Panc1 (cell line): ENCODE measurements at regions not wholly inside any gene's neighbourhood (a gene's known extent, or its start where the extent isn't known, plus 50 kb on each side); places are given as distances from the start of the nearest gene placed in this dataset.

Experiments
- ATAC-seq: fragments of 200-7000 bp; cut with Tn5 transposase; 2 replicates; pipeline ENCODE4 v1.9.1; 2020; ENCODE audit warnings: mild to moderate bottlenecking, moderate library complexity
- BruUV-seq: library from RNA; stranded (reverse); fragments of 400-500 nt; replicated peaks from 2 replicates; lab custom pipeline; 2021; lab: Mats Ljungman, UMichigan
- CTCF ChIA-PET: fragments of 300-600 bp; sonication (Branson Sonifier 250); formaldehyde crosslinking; loops from one replicate; lab custom pipeline; 2022; ENCODE audit warnings: antibody characterized with exemption; lab: Charles Lee
- POLR2A ChIA-PET: fragments of 300-600 bp; sonication (Branson Sonifier 250); formaldehyde crosslinking; loops from one replicate; lab custom pipeline; 2022; ENCODE audit warnings: antibody characterized with exemption; lab: Charles Lee
- DNase-seq: peaks from one replicate; pipeline ENCODE4 v3.0.0-alpha.2; 2010; ENCODE audit warnings: low read depth, low spot score
- H3K27ac ChIP-seq: 2 replicates; pipeline ENCODE4 v1.5.1; 2011; ENCODE audit warnings: mild to moderate bottlenecking, low read length, inconsistent platforms
- H3K27me3 ChIP-seq: fragments of 200-500 bp; sonication (Bioruptor generic); 2 replicates; pipeline ENCODE4 v1.6.0; 2014; ENCODE audit warnings: low read length, inconsistent platforms; ENCODE audit not compliant: control insufficient read depth, insufficient read depth
- H3K36me3 ChIP-seq: fragments of 200-500 bp; sonication (Bioruptor generic); 2 replicates; pipeline ENCODE4 v1.5.1; 2014; ENCODE audit warnings: inconsistent platforms, mild to moderate bottlenecking, low read length, moderate library complexity; ENCODE audit not compliant: control insufficient read depth, insufficient read depth
- H3K4me1 ChIP-seq: 2 replicates; pipeline ENCODE4 v1.5.1; 2011; ENCODE audit warnings: inconsistent platforms, mild to moderate bottlenecking, low read length, moderate library complexity; ENCODE audit not compliant: control insufficient read depth, insufficient read depth
- H3K4me3 ChIP-seq, 2 experiments: 2 replicates each; pipeline ENCODE4 v1.5.1; 2011 to 2012; ENCODE audit warnings: low read depth in 2 of 2, low read length in 2 of 2, mild to moderate bottlenecking in 2 of 2, inconsistent platforms in 1 of 2, moderate library complexity in 1 of 2
- H3K9me3 ChIP-seq: fragments of 200-500 bp; sonication (Bioruptor generic); 2 replicates; pipeline ENCODE4 v1.5.1; 2014; ENCODE audit warnings: low read depth, mild to moderate bottlenecking, inconsistent platforms, low read length, moderate library complexity; ENCODE audit not compliant: control insufficient read depth, insufficient read depth
- CTCF ChIP-seq: fragments of 450-650 bp; IDR thresholded peaks from 2 replicates; pipeline ENCODE4 v1.5.1; 2017; ENCODE audit warnings: mild to moderate bottlenecking
- POLR2AphosphoS5 ChIP-seq: IDR thresholded peaks from 2 replicates; pipeline ENCODE4 v1.6.1; 2012; ENCODE audit warnings: mild to moderate bottlenecking, low read depth, low read length, moderate library complexity
- REST ChIP-seq, 2 experiments: IDR thresholded peaks; 2 replicates each; pipeline ENCODE4 v1.6.1; 2011 to 2012; ENCODE audit warnings: low read depth in 2 of 2, control low read depth in 1 of 2, low read length in 1 of 2, mild to moderate bottlenecking in 1 of 2, moderate library complexity in 1 of 2; ENCODE audit not compliant: insufficient read depth in 1 of 2
- SIN3A ChIP-seq: IDR thresholded peaks from 2 replicates; pipeline ENCODE4 v1.6.1; 2012; ENCODE audit warnings: low read depth, mild to moderate bottlenecking, low read length, moderate library complexity, borderline replicate concordance; ENCODE audit not compliant: insufficient read depth
- TCF7L2 ChIP-seq: IDR thresholded peaks from 2 replicates; pipeline ENCODE4 v1.6.1; 2011; ENCODE audit warnings: mild to moderate bottlenecking, low read depth, low read length, inconsistent platforms
- in situ Hi-C: cut with HindIII; loops from 2 replicates; pipeline ENCODE4 v1.10.0; 2016; ENCODE audit warnings: low sequenced_read_pairs, low pct_unique_long_range_greater_than_20kb
- intact Hi-C: fragments of 100-400 bp; cut with micrococcal nuclease; formaldehyde crosslinking; loops from one replicate; pipeline ENCODE4 v1.10.0; 2022; ENCODE audit not compliant: unreplicated experiment

DNA sequence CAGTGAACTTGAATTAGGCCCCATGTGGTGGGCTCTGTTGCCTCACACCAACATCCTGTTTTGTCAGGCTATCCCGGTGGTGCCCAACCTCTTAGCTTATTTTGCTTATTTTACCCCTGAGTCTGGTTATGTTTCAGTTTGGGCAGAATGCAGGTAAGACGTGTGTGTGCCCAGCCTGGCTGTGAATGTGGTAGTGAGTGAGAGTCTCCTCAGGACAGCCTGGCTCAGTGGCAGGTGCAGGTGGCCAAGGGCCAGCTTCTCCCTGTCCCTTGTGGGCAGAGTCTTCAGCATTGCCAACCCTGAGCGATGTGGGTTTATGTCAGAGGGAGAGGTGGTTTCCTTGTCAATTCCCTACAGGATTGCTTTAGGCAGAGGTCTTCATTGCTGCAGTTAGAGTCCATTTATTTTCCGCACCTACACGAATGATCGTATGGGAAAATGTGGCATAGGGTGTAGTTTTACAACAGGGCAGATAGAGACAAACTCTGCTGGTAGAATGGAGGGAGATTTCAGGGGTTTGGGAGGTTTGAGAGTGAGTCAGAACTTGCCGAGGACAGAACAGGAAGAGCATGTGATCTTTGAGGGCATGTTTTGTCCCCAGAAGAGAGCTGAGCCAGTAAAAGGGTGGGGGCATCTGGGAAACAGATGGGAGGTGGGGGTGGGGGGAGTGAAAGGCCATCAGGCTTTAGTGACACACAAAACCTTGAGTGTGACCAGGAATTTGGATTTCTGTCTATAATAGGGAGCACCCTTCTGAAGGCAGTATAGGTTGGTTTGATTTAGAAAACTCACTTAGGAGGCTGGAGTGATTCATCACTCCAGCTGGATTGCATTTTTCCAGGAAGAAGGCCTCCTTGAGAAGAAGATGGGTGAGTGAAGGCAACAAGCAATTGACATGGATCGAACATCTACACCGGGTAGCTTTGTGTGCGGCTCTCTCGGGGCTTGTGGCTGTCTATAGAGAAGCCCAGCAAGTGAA lies 156.2 kb upstream of the CELF4 start:
- in situ Hi-C loops = no loop called here
- TF ChIP-seq REST (IDR thresholded peaks at IDR 0.05; ENCODE audit: insufficient read depth in 1 of 2, low read depth in 2 of 2, low read length in 1 of 2) = no peak
- no peak for TF ChIP-seq TCF7L2
- TF ChIP-seq CTCF = no peak
- no peak for TF ChIP-seq POLR2AphosphoS5
- TF ChIP-seq SIN3A = no peak
- no peaks in the 10 kb centered on the region for H3K36me3 ChIP-seq
- DNase-seq (no peak), ATAC-seq (no peak)
- H3K9me3 ChIP-seq = no peaks in the 10 kb centered on the region
- BruUV-seq = no TSS peak
- no peaks in the 10 kb centered on the region for H3K4me1 ChIP-seq
- no peaks in the 10 kb centered on the region for H3K27me3 ChIP-seq
- ChIA-PET CTCF (interaction anchor here (0.7 kb wide), 1 partner anchor 128 kb away, joined by 7 read pairs; no protein-coding TSS in a partner anchor), POLR2A (no interaction called here)
- H3K27ac ChIP-seq = no peak overlapping the region
- no peak overlapping the region for H3K4me3 ChIP-seq
- intact Hi-C loops = no loop called here

DNA sequence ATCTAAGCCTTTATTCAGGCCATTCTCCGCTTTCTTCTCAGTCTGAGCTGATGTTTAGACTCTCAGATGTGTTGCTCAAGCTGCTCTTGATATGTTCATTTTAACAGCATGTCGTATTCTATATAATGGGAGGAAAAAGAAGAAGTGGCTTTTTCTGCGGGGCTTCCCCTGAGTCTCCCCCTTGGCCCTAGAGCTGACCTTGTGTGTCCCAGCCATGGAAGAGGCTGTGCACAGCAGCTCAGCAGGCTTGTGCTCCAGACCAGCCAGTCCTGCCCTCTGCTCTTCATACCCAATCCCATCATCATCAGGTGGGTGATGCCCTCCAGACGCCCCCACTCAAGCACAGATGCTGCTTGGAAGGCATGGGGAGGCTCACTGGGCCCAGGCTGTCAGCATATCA lies 155.1 kb upstream of the CELF4 start:
- Histone ChIP-seq H3K27ac (no peak overlapping the region), H3K9me3 (no peaks in the 10 kb centered on the region), H3K27me3 (no peaks in the 10 kb centered on the region), H3K4me1 (no peaks in the 10 kb centered on the region), H3K36me3 (no peaks in the 10 kb centered on the region), H3K4me3 (no peak overlapping the region)
- BruUV-seq = no TSS peak
- no peak for DNase-seq
- in situ Hi-C loops (no loop called here), intact Hi-C loops (no loop called here)
- CTCF ChIA-PET = no interaction called here
- TF ChIP-seq POLR2AphosphoS5 (no peak), TCF7L2 (no peak), CTCF (no peak), SIN3A (no peak), REST (IDR thresholded peaks at IDR 0.05; ENCODE audit: insufficient read depth in 1 of 2, low read depth in 2 of 2, low read length in 1 of 2) (no peak)
- POLR2A ChIA-PET = no interaction called here
- no peak for ATAC-seq
